ENCODE measurements at regions not wholly inside any gene's neighbourhood (a gene's known extent, or its start where the extent isn't known, plus 50 kb on each side); places are given as distances from the start of the nearest gene placed in this dataset.

GRCh38 chr5:20528471-20528870, 540.5 kb upstream of the CDH18 start:
- no peak overlapping the region for H3K4me3 ChIP-seq (ENCODE audit: control insufficient read depth, low read depth, low read length)
- DNase-seq (ENCODE audit: low read depth): no peak
- TF ChIP-seq, protein P1, sequence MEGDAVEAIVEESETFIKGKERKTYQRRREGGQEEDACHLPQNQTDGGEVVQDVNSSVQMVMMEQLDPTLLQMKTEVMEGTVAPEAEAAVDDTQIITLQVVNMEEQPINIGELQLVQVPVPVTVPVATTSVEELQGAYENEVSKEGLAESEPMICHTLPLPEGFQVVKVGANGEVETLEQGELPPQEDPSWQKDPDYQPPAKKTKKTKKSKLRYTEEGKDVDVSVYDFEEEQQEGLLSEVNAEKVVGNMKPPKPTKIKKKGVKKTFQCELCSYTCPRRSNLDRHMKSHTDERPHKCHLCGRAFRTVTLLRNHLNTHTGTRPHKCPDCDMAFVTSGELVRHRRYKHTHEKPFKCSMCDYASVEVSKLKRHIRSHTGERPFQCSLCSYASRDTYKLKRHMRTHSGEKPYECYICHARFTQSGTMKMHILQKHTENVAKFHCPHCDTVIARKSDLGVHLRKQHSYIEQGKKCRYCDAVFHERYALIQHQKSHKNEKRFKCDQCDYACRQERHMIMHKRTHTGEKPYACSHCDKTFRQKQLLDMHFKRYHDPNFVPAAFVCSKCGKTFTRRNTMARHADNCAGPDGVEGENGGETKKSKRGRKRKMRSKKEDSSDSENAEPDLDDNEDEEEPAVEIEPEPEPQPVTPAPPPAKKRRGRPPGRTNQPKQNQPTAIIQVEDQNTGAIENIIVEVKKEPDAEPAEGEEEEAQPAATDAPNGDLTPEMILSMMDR (IDR thresholded peaks at IDR 0.05; ENCODE audit: control insufficient read depth, insufficient read depth, low read depth, low read length, missing control alignments): no peak

DNA sequence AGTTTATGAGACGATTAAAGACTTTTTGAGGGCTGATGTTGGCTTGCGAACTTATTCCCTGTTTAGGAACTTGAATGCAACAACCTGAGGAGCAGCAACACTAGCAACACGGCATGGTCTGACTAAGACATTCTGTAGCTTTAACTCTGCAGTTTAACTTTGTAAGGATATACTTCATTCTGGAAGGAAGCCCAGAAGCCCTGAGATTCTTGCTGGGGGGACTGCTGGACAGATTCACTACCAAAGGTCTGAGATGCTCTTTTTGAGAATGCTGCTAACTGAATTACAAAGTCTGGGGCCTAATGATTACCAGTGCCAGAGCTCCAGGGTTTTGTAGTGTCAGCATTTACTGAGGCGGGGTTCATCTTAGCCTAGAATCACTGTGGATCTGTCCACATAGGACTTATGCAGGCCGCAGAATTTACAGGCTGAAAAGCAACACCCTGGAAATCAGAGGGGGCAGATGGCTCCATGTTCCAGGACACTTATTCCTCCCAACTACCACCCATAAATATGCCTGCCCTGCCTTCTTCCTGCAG, 537.1 kb upstream of the CDH18 start:
- no peak overlapping the region for H3K4me3 ChIP-seq (ENCODE audit: control insufficient read depth, low read depth, low read length)
- DNase-seq (ENCODE audit: low read depth): no peak
- TF ChIP-seq, protein P1 (IDR thresholded peaks at IDR 0.05; ENCODE audit: control insufficient read depth, insufficient read depth, low read depth, low read length, missing control alignments): no peak

DNA sequence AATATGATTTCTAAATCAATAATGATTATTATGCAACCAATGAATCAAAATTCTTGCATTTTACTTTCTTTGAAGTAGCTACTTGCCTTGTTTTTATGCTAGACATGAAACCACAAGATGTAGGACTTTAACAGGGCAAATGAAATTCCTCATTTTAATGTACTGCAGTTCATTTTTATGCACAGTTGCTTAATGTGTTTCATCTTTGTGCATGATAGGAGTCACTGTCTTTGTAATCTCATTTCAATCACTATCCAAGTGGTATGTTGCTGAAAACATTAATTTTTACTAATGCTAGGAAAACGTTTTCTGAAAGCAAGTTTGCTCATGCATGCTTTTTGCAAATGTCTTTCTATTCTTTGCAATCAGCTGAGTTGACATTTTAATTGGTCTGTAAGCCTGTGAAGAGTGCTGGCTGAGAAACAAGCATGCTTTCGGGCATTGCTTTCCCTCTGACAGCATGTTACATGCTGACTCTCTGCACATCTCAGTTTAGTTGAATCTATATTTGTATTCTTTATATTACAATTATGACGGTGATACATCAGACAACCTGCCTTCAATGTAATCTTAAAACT, 535.0 kb upstream of the CDH18 start:
- no peak for DNase-seq (ENCODE audit: low read depth)
- TF ChIP-seq, protein P1 (IDR thresholded peaks at IDR 0.05; ENCODE audit: control insufficient read depth, insufficient read depth, low read depth, low read length, missing control alignments): no peak
- H3K4me3 ChIP-seq (ENCODE audit: control insufficient read depth, low read depth, low read length): no peak overlapping the region

DNA sequence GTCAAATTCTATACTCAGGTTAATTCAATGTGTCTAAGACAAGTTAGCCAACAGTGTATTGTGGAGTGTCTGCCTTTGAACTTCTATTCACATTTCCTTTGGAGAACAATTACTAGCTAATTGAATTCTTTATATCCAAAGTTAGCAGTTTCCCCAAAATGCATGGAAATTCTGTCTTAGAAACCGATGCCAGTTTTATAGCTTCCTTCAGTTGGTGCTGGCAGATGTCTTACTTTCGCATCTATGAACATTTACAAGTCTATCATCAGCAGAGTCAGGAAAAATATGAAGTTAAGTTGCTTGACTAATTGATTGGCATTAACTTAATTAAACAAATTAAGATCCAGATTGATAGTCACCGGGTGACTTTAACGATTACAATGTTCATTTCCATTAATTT, 527.6 kb upstream of the CDH18 start:
- H3K4me3 ChIP-seq (ENCODE audit: control insufficient read depth, low read depth, low read length): no peak overlapping the region
- TF ChIP-seq, protein P1 (IDR thresholded peaks at IDR 0.05; ENCODE audit: control insufficient read depth, insufficient read depth, low read depth, low read length, missing control alignments): no peak
- no peak for DNase-seq (ENCODE audit: low read depth)

DNA sequence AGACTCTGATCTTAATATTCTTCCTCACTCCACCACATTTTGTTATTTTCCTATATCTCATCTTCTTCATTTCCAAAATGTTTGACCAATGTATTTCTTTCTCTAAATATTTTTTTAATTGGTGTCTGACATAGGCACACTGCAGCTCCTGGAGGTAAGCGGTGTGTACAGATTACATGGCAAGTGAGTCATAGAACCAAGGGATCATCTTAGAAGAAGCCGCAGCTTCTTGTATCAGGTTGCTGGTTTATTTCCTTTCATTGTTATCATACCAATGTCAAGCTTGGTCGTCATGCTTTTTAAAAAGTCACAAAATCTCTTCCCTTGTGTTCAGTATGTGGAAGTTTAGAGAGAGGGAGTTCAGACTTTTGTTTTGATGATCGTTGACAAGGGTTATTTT, 526.1 kb upstream of the CDH18 start:
- TF ChIP-seq, protein P1 (IDR thresholded peaks at IDR 0.05; ENCODE audit: control insufficient read depth, insufficient read depth, low read depth, low read length, missing control alignments): no peak
- DNase-seq (ENCODE audit: low read depth): no peak
- H3K4me3 ChIP-seq (ENCODE audit: control insufficient read depth, low read depth, low read length): no peak overlapping the region

DNA sequence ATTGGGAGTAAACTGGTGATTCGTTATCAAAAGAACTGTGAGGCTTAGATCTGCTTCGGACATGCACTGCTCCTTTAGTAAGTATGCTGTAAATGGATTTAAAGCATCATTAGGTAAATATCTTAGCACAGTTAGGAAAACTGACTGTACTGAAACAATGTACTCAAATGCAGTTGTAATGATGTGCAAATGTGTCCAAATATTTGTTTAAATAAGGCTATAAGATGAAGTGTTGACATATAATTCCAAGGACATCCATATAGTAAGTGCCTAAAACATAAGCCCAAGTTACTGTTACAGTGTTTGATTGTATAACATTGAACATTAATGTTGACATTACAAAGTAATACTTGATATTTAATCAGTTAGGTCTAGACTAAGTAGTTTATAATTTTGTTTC, 512.5 kb upstream of the CDH18 start:
- TF ChIP-seq, protein P1 (IDR thresholded peaks at IDR 0.05; ENCODE audit: control insufficient read depth, insufficient read depth, low read depth, low read length, missing control alignments): no peak
- no peak for DNase-seq (ENCODE audit: low read depth)
- H3K4me3 ChIP-seq (ENCODE audit: control insufficient read depth, low read depth, low read length): no peak overlapping the region
